Keratinocyte (primary cell): ENCODE measurements at regions not wholly inside any gene's neighbourhood (a gene's known extent, or its start where the extent isn't known, plus 50 kb on each side); places are given as distances from the start of the nearest gene placed in this dataset.

Experiments
- DNase-seq: peaks from one replicate; pipeline ENCODE4 v3.0.0-alpha.2; 2011; ENCODE audit warnings: low read depth, missing footprints, low spot score
- FAIRE-seq: peaks from 2 replicates; lab custom pipeline; 2011; peaks lifted over from hg19 to GRCh38; lab: Jason Lieb, UNC
- H2AFZ ChIP-seq: 2 replicates; pipeline ENCODE4 v1.6.0; 2012; ENCODE audit warnings: low read length, control low read depth, inconsistent platforms; ENCODE audit not compliant: control insufficient read depth
- H3K27ac ChIP-seq: 2 replicates; pipeline ENCODE4 v1.5.1; 2011; ENCODE audit warnings: low read length; ENCODE audit not compliant: control insufficient read depth, insufficient read depth
- H3K27me3 ChIP-seq: 3 replicates; pipeline ENCODE4 v1.6.0; 2011; ENCODE audit warnings: low read length; ENCODE audit not compliant: control insufficient read depth, insufficient read depth; ENCODE audit errors: extremely low read depth
- H3K36me3 ChIP-seq, 2 experiments: 2 replicates in 1 of 2; 3 replicates in 1 of 2; pipeline ENCODE4 v1.5.1; 2011; ENCODE audit warnings: low read length in 2 of 2, mild to moderate bottlenecking in 1 of 2; ENCODE audit not compliant: control insufficient read depth in 2 of 2, insufficient read depth in 2 of 2; ENCODE audit errors: extremely low read depth in 1 of 2
- H3K4me1 ChIP-seq: 3 replicates; pipeline ENCODE4 v1.5.1; 2011; ENCODE audit warnings: low read length; ENCODE audit not compliant: control insufficient read depth, insufficient read depth; ENCODE audit errors: extremely low read depth
- H3K4me2 ChIP-seq: 3 replicates; pipeline ENCODE4 v1.6.0; 2011; ENCODE audit warnings: low read depth, low read length; ENCODE audit not compliant: control insufficient read depth, insufficient read depth; ENCODE audit errors: extremely low read depth
- H3K4me3 ChIP-seq, 3 experiments: fragments of 200-600 bp in 1 of 3; sonication (generic) in 1 of 3; 2 replicates in 2 of 3; 3 replicates in 1 of 3; pipeline ENCODE4 v1.5.1; 2011 to 2016; ENCODE audit warnings: low read length in 3 of 3, mild to moderate bottlenecking in 3 of 3, control low read depth in 2 of 3, inconsistent platforms in 1 of 3, low read depth in 1 of 3, mixed read lengths in 1 of 3, mixed run types in 1 of 3, moderate library complexity in 1 of 3; ENCODE audit not compliant: control insufficient read depth in 2 of 3, insufficient read depth in 2 of 3; ENCODE audit errors: extremely low read depth in 1 of 3
- H3K79me2 ChIP-seq: 2 replicates; pipeline ENCODE4 v1.6.0; 2012; ENCODE audit warnings: low read length; ENCODE audit not compliant: control insufficient read depth, insufficient read depth
- H3K9ac ChIP-seq: 3 replicates; pipeline ENCODE4 v1.6.0; 2011; ENCODE audit warnings: low read length; ENCODE audit not compliant: control insufficient read depth, insufficient read depth; ENCODE audit errors: extremely low read depth
- H3K9me1 ChIP-seq: 3 replicates; pipeline ENCODE4 v1.6.0; 2011; ENCODE audit warnings: low read length; ENCODE audit not compliant: control insufficient read depth, insufficient read depth; ENCODE audit errors: extremely low read depth
- H3K9me3 ChIP-seq: 2 replicates; pipeline ENCODE4 v1.5.1; 2012; ENCODE audit warnings: low read depth, low read length; ENCODE audit not compliant: control insufficient read depth
- H4K20me1 ChIP-seq: 3 replicates; pipeline ENCODE4 v1.6.0; 2011; ENCODE audit warnings: low read length; ENCODE audit not compliant: control insufficient read depth, insufficient read depth; ENCODE audit errors: extremely low read depth
- EZH2 ChIP-seq: IDR thresholded peaks from one replicate; pipeline ENCODE4 v1.6.1; 2012; ENCODE audit warnings: inconsistent platforms, mild to moderate bottlenecking, low read length, moderate library complexity
- dilution Hi-C: fragments of 300-500 bp; cut with MboI; formaldehyde crosslinking; loops from one replicate; pipeline ENCODE4 v1.7.0; 2020; ENCODE audit warnings: low sequenced_read_pairs; ENCODE audit not compliant: extremely low pct_ligation_motif_present
- TF ChIP-seq, protein P1 (sequence below), 3 experiments: IDR thresholded peaks in 1 of 3; conservative IDR thresholded peaks in 1 of 3; optimal IDR thresholded peaks in 1 of 3; 2 replicates in 2 of 3; 3 replicates in 1 of 3; pipeline versions ENCODE3 to v1.5.1; 2011; ENCODE audit warnings: low read length in 3 of 3, mild to moderate bottlenecking in 3 of 3, moderate library complexity in 2 of 3, control low read depth in 1 of 3, inconsistent platforms in 1 of 3; ENCODE audit not compliant: insufficient read depth in 2 of 3; ENCODE audit errors: extremely low read depth in 1 of 3

DNA sequence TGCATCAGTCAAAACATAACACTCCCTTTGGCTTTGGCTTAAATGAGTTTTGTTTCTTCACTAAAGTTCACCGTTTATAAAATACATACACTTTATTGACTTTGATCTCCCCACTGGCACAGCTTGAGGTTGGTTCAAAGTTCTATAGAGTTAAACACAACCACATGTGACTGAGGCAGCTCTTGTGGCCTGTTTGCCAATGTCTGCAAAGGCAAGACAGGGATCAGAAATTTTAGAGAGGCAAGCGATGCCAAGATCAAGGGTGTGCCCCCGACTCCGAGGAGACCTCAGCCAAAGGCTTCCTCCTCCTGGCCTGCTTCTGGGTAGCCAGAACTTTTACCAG is 129.8 kb upstream of the JCAD start:
- Histone ChIP-seq H3K27me3 (peaks cover 13% of the 10 kb centered on the region), H3K4me3 (no peak overlapping the region), H3K9me1 (no peaks in the 10 kb centered on the region), H3K9me3 (no peaks in the 10 kb centered on the region), H3K4me1 (peaks cover 2% of the 10 kb centered on the region), H3K27ac (no peak overlapping the region), H3K79me2 (no peaks in the 10 kb centered on the region), H3K4me2 (no peak overlapping the region), H2AFZ (no peak overlapping the region), H3K36me3 (no peaks in the 10 kb centered on the region), H4K20me1 (no peaks in the 10 kb centered on the region), H3K9ac (no peak overlapping the region)
- FAIRE-seq: no peak
- TF ChIP-seq EZH2: no peak
- TF ChIP-seq, protein P1, sequence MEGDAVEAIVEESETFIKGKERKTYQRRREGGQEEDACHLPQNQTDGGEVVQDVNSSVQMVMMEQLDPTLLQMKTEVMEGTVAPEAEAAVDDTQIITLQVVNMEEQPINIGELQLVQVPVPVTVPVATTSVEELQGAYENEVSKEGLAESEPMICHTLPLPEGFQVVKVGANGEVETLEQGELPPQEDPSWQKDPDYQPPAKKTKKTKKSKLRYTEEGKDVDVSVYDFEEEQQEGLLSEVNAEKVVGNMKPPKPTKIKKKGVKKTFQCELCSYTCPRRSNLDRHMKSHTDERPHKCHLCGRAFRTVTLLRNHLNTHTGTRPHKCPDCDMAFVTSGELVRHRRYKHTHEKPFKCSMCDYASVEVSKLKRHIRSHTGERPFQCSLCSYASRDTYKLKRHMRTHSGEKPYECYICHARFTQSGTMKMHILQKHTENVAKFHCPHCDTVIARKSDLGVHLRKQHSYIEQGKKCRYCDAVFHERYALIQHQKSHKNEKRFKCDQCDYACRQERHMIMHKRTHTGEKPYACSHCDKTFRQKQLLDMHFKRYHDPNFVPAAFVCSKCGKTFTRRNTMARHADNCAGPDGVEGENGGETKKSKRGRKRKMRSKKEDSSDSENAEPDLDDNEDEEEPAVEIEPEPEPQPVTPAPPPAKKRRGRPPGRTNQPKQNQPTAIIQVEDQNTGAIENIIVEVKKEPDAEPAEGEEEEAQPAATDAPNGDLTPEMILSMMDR (optimal IDR thresholded peaks at IDR 0.05 in 1 of 3, IDR thresholded peaks at IDR 0.05 in 1 of 3, conservative IDR thresholded peaks at IDR 0.05 in 1 of 3; ENCODE audit: extremely low read depth in 1 of 3, insufficient read depth in 2 of 3, low read length in 3 of 3): no peak
- no peak for DNase-seq
- dilution Hi-C loops: no loop called here

DNA sequence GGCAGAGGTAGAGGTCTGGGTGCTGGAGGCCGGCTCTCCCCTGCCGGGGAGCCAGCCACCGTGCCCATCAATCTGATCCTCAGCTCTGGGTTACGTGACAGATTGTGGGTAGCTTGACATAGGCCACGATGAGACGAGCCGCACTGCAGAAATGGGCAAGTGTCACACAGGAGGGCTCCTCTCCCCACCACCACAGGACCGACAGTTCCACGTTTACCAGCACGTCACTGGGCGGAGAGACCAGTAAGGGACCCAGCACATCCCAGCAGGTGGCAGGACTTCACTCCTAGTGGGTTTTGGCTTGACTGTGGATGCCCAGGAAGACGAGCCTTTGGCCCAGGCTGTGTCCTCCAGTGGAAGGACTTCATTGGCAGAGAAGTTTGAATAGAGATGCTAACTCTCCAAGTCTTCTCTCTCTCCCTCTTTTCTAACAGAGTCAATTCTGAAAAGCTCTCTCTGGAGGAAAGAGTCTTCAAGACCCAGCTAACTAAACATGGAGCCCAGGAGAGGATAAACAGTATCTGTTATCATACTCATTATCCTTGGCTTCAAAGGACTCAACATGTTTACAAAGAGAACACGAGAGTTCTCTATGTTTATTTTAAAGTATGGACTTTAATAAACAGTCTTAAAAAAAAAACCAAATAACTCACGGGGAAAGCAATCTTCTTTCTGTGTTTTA is 129.3 kb upstream of the JCAD start:
- no peak overlapping the region for H3K27ac ChIP-seq
- no peaks in the 10 kb centered on the region for H3K9me3 ChIP-seq
- DNase-seq: no peak
- dilution Hi-C loops: no loop called here
- H3K79me2 ChIP-seq: no peaks in the 10 kb centered on the region
- H2AFZ ChIP-seq: no peak overlapping the region
- H3K36me3 ChIP-seq: no peaks in the 10 kb centered on the region
- no peaks in the 10 kb centered on the region for H3K9me1 ChIP-seq
- TF ChIP-seq, protein P1 (optimal IDR thresholded peaks at IDR 0.05 in 1 of 3, IDR thresholded peaks at IDR 0.05 in 1 of 3, conservative IDR thresholded peaks at IDR 0.05 in 1 of 3; ENCODE audit: extremely low read depth in 1 of 3, insufficient read depth in 2 of 3, low read length in 3 of 3): no peak
- no peak for TF ChIP-seq EZH2
- H3K9ac ChIP-seq: no peak overlapping the region
- peaks cover 13% of the 10 kb centered on the region for H3K27me3 ChIP-seq
- peaks cover 2% of the 10 kb centered on the region for H3K4me1 ChIP-seq
- FAIRE-seq: no peak
- no peaks in the 10 kb centered on the region for H4K20me1 ChIP-seq
- H3K4me2 ChIP-seq: no peak overlapping the region
- no peak overlapping the region for H3K4me3 ChIP-seq
